ENCODE measurements at regions not wholly inside any gene's neighbourhood (a gene's known extent, or its start where the extent isn't known, plus 50 kb on each side); places are given as distances from the start of the nearest gene placed in this dataset.
"Not testable (repeated sequence)": the region's sequence is repeated elsewhere in the genome, so short reads cannot be mapped to it uniquely, and the experiment has no call there.

DNA sequence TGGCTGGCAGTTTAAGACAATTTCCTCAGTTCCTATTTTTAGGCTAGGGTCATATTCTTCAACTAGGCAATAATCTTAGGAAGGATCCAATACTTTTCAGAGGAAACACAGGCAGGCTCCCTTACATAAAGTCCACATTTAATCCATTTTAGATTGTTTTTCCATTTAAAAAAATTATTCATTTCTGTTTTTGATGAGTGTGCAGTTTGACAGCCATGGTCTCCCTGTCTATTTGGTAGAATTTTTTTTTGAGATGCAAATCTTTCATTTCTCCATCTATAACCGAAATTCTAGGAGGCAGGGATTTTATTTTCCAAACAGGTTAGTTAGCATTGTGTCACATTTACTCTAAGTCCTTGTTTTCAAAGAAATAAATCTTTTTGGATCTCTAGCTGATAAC lies 326.8 kb downstream of the PPP4R3C start:
- DNase-seq, result no peak

GRCh38 chrX:27132862-27133261 lies 330.3 kb downstream of the PPP4R3C start:
- DNase-seq, result no peak

GRCh38 chrX:27087176-27087575 lies 376.0 kb downstream of the PPP4R3C start:
- DNase-seq, result not testable (repeated sequence)

GRCh38 chrX:27086237-27086636 lies 376.9 kb downstream of the PPP4R3C start:
- no peak for DNase-seq

- no peak for DNase-seq
These were observed 377.8 kb downstream of the PPP4R3C start for GRCh38 chrX:27085346-27085745.

GRCh38 chrX:27078371-27078770 lies 384.8 kb downstream of the PPP4R3C start:
- no peak for DNase-seq

DNA sequence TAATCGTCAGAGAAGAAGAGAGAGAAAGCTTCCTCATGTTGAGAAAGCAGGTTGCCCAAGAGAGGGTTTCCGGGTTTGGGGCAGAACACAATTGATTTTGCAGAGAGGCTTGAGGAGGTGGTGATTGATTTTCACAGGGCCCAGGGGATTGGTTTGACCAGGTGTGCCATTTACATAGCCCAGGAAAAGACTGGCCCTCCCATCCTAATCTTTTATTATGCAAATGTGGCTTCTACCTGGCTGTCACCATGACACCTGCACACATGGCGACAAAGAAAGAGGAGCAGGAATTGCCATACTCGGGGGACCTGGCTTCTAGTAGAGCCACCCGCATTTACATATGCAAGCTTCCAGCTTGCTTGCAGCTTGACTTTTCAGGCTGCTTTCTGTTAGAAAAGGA lies 405.3 kb downstream of the PPP4R3C start:
- DNase-seq, result no peak

- no peak for DNase-seq
These were observed 423.8 kb downstream of the PPP4R3C start for GRCh38 chrX:27039332-27039731.

- DNase-seq, result no peak
These were observed 454.7 kb downstream of the PPP4R3C start for GRCh38 chrX:27008486-27008885.

DNA sequence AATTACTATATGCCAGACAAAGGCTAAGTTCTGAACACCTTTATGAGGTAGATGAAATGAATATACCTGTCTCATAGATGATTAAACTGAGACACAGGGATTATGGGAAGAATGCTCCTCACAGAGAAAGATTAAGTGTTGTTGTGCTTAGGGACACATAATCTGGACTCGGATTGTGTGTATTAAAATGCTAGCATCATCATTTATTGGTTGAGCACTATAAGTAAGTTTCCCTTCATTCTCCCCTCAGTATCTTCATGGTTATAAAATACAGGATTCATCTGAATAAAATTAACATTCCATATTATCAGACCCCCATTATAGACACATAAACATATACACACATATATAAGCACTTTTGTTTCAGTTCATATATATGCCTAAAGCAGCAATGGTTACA lies 463.5 kb downstream of the PPP4R3C start:
- no peak for DNase-seq

DNA sequence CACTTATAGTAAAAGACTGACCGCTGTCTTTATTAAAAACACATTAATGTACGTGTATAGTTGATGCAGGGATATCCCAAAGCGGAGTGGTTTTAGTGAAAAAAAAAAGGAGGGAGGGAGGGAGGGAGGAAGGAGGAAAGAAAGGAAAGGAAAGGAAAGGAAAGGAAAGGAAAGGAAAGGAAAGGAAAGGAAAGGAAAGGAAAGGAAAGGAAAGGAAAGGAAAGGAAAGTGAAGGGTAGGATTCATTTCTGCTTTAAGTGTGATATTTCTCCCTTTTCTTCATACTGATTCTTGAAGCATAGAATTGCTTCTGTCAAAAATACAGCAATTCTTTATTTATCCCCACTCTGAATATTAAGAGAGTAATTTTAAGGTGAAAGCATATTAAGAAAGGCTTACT lies 504.9 kb downstream of the PPP4R3C start:
- no peak for DNase-seq

DNA sequence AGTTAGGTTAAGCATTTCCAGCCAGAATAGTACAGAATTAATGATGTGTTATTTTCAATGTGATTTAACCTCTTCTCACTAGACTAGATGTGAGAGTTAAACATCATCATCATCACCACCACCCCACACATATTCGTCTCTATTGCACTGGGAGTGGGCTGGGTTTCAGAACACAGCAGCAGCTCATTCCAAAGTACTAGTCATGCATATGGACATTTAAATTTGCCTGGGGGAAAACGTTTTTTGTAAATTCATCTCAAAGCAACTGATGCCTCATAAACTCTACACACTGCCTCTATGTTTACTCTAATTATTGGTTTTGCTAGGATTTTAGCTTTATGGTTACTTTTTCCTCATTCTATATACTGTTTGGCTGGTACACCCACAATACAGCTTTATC lies 509.1 kb downstream of the PPP4R3C start:
- DNase-seq, result no peak

- DNase-seq, result no peak
These were observed 510.9 kb downstream of the PPP4R3C start for GRCh38 chrX:26952213-26952612.

DNA sequence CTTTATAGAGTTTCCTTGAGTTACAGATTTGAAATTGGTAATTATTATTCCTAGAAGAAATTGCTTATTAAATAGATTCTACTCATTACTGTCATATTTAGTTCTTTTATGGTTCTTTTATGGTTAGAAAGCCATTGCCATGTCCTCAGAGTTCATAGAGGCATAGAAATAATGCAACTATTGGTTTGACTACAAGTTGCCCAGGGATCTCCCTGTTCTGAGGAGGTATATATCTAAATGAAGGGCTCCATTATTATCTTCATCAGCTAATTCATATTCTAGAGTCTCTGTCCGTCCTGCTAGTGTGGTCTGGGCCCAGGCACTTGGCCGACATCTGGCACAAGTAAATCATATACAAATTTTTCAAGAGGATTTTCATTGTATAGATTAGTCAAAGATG lies 535.7 kb downstream of the PPP4R3C start:
- no peak for DNase-seq

DNA sequence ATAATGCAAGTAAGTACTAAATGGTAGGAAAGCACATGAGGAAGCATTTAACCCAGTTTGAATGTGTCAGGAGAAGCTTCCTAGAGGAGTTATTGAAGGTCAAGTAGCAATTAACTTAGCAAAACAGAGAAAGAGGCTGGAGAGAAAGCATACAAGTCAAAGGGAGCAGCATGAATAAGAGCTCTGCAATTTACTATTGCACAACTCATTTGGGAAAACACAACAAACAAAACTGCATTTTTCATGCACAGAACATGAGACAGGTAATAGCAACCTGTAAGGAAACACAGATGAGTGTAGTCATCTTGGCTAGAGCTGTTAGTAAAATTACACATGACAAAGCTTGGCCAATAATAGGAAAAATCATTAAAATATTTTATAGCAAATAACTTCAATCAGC lies 538.1 kb downstream of the PPP4R3C start:
- no peak for DNase-seq

- DNase-seq, result no peak
These were observed 540.9 kb downstream of the PPP4R3C start for GRCh38 chrX:26922278-26922677.

GRCh38 chrX:26918631-26919030 lies 544.5 kb downstream of the PPP4R3C start:
- DNase-seq, result no peak

DNA sequence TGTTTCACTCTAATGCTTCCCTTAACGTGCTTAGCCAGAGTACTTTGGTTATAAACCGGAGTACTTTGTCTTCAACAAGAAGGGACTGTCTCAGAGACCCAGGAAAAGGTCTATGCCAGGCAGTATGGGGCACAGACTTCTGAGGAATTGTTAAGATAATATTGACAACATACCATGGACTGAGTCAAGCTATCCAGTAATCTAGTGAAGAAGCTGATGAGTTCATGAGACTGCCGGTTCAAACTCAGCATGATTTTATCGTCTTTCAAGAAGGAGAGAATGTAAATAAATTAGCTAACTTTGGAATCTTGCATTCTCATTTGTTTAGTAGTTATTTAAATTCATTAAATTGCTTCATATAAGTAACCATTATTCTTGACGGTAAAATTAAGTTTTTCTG lies 546.1 kb downstream of the PPP4R3C start:
- DNase-seq, result no peak

DNA sequence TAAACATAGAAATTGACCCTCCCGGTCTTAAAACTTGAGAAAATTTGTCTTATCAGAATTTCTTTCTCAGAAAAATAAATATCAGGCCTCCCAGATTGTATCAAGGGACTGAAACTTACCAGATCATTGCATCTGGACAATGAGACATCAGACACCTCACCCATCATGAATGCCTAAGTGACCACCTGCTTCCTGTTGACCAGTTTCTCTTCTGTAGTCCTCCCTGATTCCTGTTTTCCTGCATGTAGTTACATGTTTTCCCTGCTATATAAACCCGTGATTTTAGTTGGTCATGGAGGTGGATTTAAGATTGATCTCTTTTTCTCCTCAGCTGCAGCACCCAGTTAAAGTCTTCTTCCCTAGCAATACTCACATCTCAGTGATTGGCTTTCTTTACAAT lies 548.1 kb downstream of the PPP4R3C start:
- DNase-seq, result no peak

DNA sequence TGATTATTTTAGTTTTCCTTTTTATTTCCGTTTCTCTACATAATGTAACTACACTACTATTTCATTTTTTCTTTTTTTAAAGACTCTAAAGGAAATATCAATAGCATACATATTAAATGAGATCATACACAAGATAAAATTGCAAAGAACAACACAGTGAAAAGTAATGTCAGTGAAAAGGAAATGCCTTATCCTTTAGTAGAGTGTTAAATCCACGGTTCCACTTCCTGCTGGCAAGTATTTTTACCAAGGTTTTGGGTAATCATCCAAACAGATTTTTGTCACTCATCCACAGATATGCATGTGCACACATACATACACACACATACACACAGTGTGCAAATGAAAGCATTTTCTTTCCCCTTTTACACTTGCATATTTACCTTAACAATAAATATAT lies 548.9 kb downstream of the PPP4R3C start:
- no peak for DNase-seq

GRCh38 chrX:26911785-26912184 lies 551.4 kb downstream of the PPP4R3C start:
- DNase-seq, result not testable (repeated sequence)

DNA sequence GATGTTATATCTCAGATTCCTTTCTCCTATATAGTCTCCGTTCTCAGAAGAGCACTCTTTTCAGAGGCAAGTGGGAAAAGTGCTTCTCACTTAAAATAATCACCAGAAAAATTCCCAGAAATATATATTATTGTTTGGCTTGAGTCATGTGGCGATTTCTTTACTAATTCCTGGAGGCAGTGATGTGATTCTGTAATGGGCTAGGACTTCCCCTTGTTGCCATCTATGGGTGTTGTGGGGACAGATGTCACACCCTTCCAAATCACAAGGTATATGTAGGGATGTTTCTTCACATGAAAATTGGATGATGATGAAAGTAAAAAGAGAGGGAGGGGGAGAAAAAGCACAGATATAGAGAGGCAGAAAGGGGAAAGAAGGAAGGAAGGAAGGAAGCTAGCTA lies 553.4 kb downstream of the PPP4R3C start:
- DNase-seq, result no peak

GRCh38 chrX:26908218-26908617 lies 554.9 kb downstream of the PPP4R3C start:
- DNase-seq, result no peak

GRCh38 chrX:26889574-26889973 lies 573.6 kb downstream of the PPP4R3C start:
- no peak for DNase-seq

- DNase-seq, result no peak
These were observed 589.4 kb downstream of the PPP4R3C start for GRCh38 chrX:26873736-26874135.

DNA sequence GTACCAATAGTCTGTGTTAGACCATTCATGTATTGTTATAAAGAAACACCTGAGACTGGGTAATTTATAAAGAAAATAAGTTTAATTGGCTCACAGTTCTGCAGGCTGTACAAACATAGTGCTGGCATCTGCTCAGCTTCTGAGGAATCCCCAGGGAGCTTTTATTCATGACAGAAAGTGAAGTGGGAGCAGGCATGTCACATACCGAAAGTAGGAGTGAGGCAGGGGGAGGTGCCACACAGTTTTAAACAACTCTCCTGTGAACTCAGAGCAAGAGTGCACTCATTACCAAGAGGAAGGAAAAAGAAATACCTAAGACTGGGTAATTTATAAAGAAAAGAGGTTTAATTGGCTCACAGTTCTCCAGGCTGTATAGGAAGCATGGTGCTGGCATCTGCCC lies 591.2 kb downstream of the PPP4R3C start:
- no peak for DNase-seq

Data from CD4-positive, alpha-beta T cell treated with Interleukin-17A for 4 hours (primary cell).